Sigmoid colon (tissue), 6 donors: ENCODE measurements at regions not wholly inside any gene's neighbourhood (a gene's known extent, or its start where the extent isn't known, plus 50 kb on each side); places are given as distances from the start of the nearest gene placed in this dataset.

ENCODE experiments used
- DNase-seq: peaks from one replicate; pipeline ENCODE4 v3.0.0-alpha.2; 2019
- H3K27ac ChIP-seq, 4 donors: fragments of 200-600 bp; sonication (generic); one replicate each; pipeline ENCODE4 v1.5.1; 2016 to 2019; ENCODE audit warnings: mild to moderate bottlenecking in 1 of 4
- H3K27me3 ChIP-seq, 3 donors: fragments of 200-600 bp; sonication (generic); one replicate each; pipeline ENCODE4 v1.5.1; 2019; ENCODE audit warnings: mild to moderate bottlenecking in 1 of 3
- H3K36me3 ChIP-seq, 4 donors: fragments of 200-600 bp; sonication (generic); one replicate each; pipeline ENCODE4 v1.5.1; 2016 to 2019
- H3K4me1 ChIP-seq, 4 donors: fragments of 200-600 bp; sonication (generic); one replicate each; pipeline ENCODE4 v1.5.1; 2017 to 2019
- H3K4me3 ChIP-seq, 4 donors: fragments of 200-600 bp; sonication (generic); one replicate each; pipeline ENCODE4 v1.5.1; 2017 to 2019; ENCODE audit warnings: mild to moderate bottlenecking in 2 of 4, moderate library complexity in 1 of 4
- H3K9me3 ChIP-seq, 4 donors: fragments of 200-600 bp in 3 of 4; sonication (generic) in 3 of 4; one replicate each; pipeline versions ENCODE4 v1.5.1 to v1.6.1; 2013 to 2019
- CTCF ChIP-seq, 4 experiments: fragments of 450-650 bp in 3 of 4; fragments of 200-600 bp in 1 of 4; IDR thresholded peaks; one replicate each; pipeline ENCODE4 v1.5.1; 2016 to 2019; ENCODE audit warnings: antibody characterized with exemption in 4 of 4, mild to moderate bottlenecking in 3 of 4, moderate library complexity in 2 of 4
- EP300 ChIP-seq, 4 donors: sonication (generic); formaldehyde crosslinking; IDR thresholded peaks; one replicate each; pipeline ENCODE4 v1.6.1; 2017; ENCODE audit warnings: antibody characterized with exemption in 4 of 4
- POLR2A ChIP-seq, 2 donors: fragments of 450-650 bp; IDR thresholded peaks; one replicate each; pipeline ENCODE4 v1.6.1; 2016; ENCODE audit warnings: antibody characterized with exemption in 2 of 2, mild to moderate bottlenecking in 2 of 2, moderate library complexity in 2 of 2
- POLR2AphosphoS5 ChIP-seq, 4 donors: sonication (generic); formaldehyde crosslinking; IDR thresholded peaks; one replicate each; pipeline ENCODE4 v1.6.1; 2017; ENCODE audit warnings: antibody characterized with exemption in 4 of 4
- WGBS, 2 donors: extraction: QIAGEN DNeasy Blood & Tissue Kit; methylation state at CpG; one replicate each; pipeline ENCODE4 v1.1.7; 2013; 5-methylcytosine and 5-hydroxymethylcytosine counted together
- intact Hi-C: fragments of 100-400 bp; cut with DNase I; formaldehyde crosslinking; loops from one replicate; pipeline ENCODE4 v1.15.1; 2023
- donor health status: healthy with polysubstance abuse.
- donor health status: healthy.

GRCh38 chr5:114657342-114658130 lies 295.7 kb downstream of the KCNN2 start:
- Histone ChIP-seq H3K27me3 (no peaks in the 10 kb centered on the region), H3K4me3 (no peak overlapping the region), H3K4me1 (no peaks in the 10 kb centered on the region), H3K36me3 (no peaks in the 10 kb centered on the region), H3K9me3 (peaks cover 0 to 2% (median 0%) of the 10 kb centered on the region in 4 donors), H3K27ac (no peak overlapping the region)
- 65 to 74% methylated on average over 6 of the region's 6 CpGs for WGBS, 2 donors
- intact Hi-C loops = no loop called here
- TF ChIP-seq POLR2AphosphoS5 (IDR thresholded peaks at IDR 0.05) = no peak
- TF ChIP-seq CTCF (IDR thresholded peaks at IDR 0.05) = no peak
- no peak for TF ChIP-seq EP300 (IDR thresholded peaks at IDR 0.05)
- TF ChIP-seq POLR2A (IDR thresholded peaks at IDR 0.05) = no peak
- no peak for DNase-seq

DNA sequence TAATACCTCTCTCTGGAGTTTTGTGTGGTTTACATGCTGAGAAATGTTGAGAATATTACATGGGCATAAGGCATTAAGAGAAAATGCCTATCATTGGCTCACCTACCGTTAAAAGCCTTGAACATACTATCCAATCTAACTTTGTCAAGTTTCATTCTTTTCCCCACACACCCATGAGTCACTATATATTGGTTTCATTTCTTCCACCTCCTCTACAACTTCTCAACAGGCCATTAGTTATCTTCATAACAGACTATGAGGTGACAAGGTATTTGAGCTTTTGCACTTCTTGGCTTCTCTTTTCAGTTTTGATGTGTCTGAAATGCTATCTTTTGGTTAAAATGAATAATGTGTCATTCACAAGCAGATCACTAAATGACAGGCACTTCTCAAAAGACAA lies 288.0 kb downstream of the KCNN2 start:
- Histone ChIP-seq H3K27ac (no peak overlapping the region), H3K36me3 (no peaks in the 10 kb centered on the region), H3K27me3 (no peaks in the 10 kb centered on the region), H3K4me3 (no peak overlapping the region), H3K9me3 (no peaks in the 10 kb centered on the region), H3K4me1 (no peaks in the 10 kb centered on the region)
- TF ChIP-seq EP300 (IDR thresholded peaks at IDR 0.05) = no peak
- no peak for TF ChIP-seq POLR2A (IDR thresholded peaks at IDR 0.05)
- TF ChIP-seq POLR2AphosphoS5 (IDR thresholded peaks at IDR 0.05) = no peak
- TF ChIP-seq CTCF (IDR thresholded peaks at IDR 0.05) = no peak
- no peak for DNase-seq
- intact Hi-C loops = no loop called here
- 83 to 88% methylated on average over 1 of the region's 1 CpG for WGBS, 2 donors

- Histone ChIP-seq H3K4me1 (no peaks in the 10 kb centered on the region), H3K4me3 (no peak overlapping the region), H3K9me3 (no peaks in the 10 kb centered on the region), H3K27ac (no peak overlapping the region), H3K36me3 (no peaks in the 10 kb centered on the region), H3K27me3 (no peaks in the 10 kb centered on the region)
- TF ChIP-seq POLR2A (IDR thresholded peaks at IDR 0.05) (no peak), CTCF (IDR thresholded peaks at IDR 0.05) (no peak), EP300 (IDR thresholded peaks at IDR 0.05) (no peak), POLR2AphosphoS5 (IDR thresholded peaks at IDR 0.05) (no peak)
- 86 to 89% methylated on average over 2 of the region's 2 CpGs for WGBS, 2 donors
- DNase-seq = no peak
- intact Hi-C loops = no loop called here
Measured at GRCh38 chr5:114648940-114649339, 287.1 kb downstream of the KCNN2 start.

DNA sequence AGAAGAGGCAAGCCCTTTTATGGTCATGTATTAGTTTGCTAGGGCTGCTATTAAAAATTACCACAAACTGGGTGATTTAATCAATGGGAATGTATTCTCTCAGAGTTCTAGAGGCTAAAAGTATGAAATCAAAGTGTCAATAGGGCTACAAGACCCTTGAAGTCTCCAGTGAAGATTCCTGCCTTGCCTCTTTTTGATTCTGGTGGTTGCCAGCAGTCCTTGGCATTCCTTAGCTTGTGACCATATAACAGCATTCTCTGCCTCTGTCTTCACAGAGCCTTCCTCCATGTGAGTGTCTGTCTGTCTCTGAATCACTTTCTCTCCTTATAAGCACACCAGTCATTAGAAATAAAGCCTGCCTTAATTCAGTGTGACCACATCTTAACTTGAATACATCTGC lies 282.7 kb downstream of the KCNN2 start:
- no peak overlapping the region for H3K27ac ChIP-seq
- H3K4me3 ChIP-seq = no peak overlapping the region
- no peaks in the 10 kb centered on the region for H3K9me3 ChIP-seq
- H3K27me3 ChIP-seq = no peaks in the 10 kb centered on the region
- DNase-seq = no peak
- no peaks in the 10 kb centered on the region for H3K36me3 ChIP-seq
- H3K4me1 ChIP-seq = no peaks in the 10 kb centered on the region
- intact Hi-C loops = no loop called here
- no peak for TF ChIP-seq CTCF (IDR thresholded peaks at IDR 0.05)
- no peak for TF ChIP-seq EP300 (IDR thresholded peaks at IDR 0.05)
- no peak for TF ChIP-seq POLR2AphosphoS5 (IDR thresholded peaks at IDR 0.05)
- no peak for TF ChIP-seq POLR2A (IDR thresholded peaks at IDR 0.05)

- Histone ChIP-seq H3K36me3 (no peaks in the 10 kb centered on the region), H3K27ac (no peak overlapping the region), H3K4me3 (no peak overlapping the region), H3K4me1 (peaks cover 0 to 5% (median 2%) of the 10 kb centered on the region in 4 donors), H3K27me3 (no peaks in the 10 kb centered on the region), H3K9me3 (no peaks in the 10 kb centered on the region)
- no peak for DNase-seq
- intact Hi-C loops = no loop called here
- TF ChIP-seq EP300 (IDR thresholded peaks at IDR 0.05) (no peak), CTCF (IDR thresholded peaks at IDR 0.05) (no peak), POLR2A (IDR thresholded peaks at IDR 0.05) (no peak), POLR2AphosphoS5 (IDR thresholded peaks at IDR 0.05) (no peak)
- WGBS, 2 donors = 65 to 70% methylated on average over 3 of the region's 3 CpGs
Measured at GRCh38 chr5:114636271-114636670, 274.4 kb downstream of the KCNN2 start.
